K562 (cell line): ENCODE measurements at regions not wholly inside any gene's neighbourhood (a gene's known extent, or its start where the extent isn't known, plus 50 kb on each side); places are given as distances from the start of the nearest gene placed in this dataset.

Experiments used
- ATAC-seq: fragments of 200-7000 bp; cut with Tn5 transposase; 3 replicates; pipeline ENCODE4 v1.9.1; 2020; ENCODE audit warnings: moderate library complexity
- BruUV-seq: library from RNA; stranded (reverse); fragments of 400-500 nt; replicated peaks from 2 replicates; lab custom pipeline; 2021; lab: Mats Ljungman, UMichigan
- CTCF ChIA-PET: fragments of 300-600 bp; formaldehyde crosslinking; extraction: SDS; loops from one replicate; lab custom pipeline; 2021; ENCODE audit warnings: low intra/inter-chr PET ratio; lab: Yijun Ruan, JAX
- POLR2A ChIA-PET: fragments of 300-600, 350-650 bp; sonication (Branson Sonifier 250); formaldehyde crosslinking; extraction: SDS; loops from one replicate; lab custom pipeline; 2021; ENCODE audit warnings: antibody characterized with exemption, inconsistent platforms; lab: Yijun Ruan, JAX
- DNase-seq, 4 experiments: peaks; one replicate each; pipeline versions ENCODE4 v3.0.0 to v3.0.0-alpha.2; 2011 to 2018; ENCODE audit warnings: low spot score in 3 of 4, mixed read lengths in 3 of 4; ENCODE audit errors: extremely low read depth in 1 of 4
- FAIRE-seq: peaks from 2 replicates; lab custom pipeline; 2011; peaks lifted over from hg19 to GRCh38; lab: Jason Lieb, UNC
- H2AFZ ChIP-seq: 2 replicates; pipeline ENCODE4 v1.6.0; 2011; ENCODE audit warnings: low read depth, low read length, control low read depth, inconsistent platforms
- H3K27ac ChIP-seq: fragments of 200-600 bp; 3 replicates; pipeline ENCODE4 v1.8.0; 2011; ENCODE audit warnings: low read depth, mild to moderate bottlenecking, control low read depth, inconsistent platforms, low read length, moderate library complexity, mixed read lengths; ENCODE audit errors: extremely low read depth
- H3K27me3 ChIP-seq, 2 experiments: fragments of 300-600 bp in 1 of 2; 2 replicates in 1 of 2; 3 replicates in 1 of 2; pipeline versions ENCODE4 v1.6.0 to v1.8.0; 2011; ENCODE audit warnings: inconsistent platforms in 2 of 2, low read length in 2 of 2, mild to moderate bottlenecking in 1 of 2, mixed read lengths in 1 of 2, moderate library complexity in 1 of 2; ENCODE audit not compliant: control insufficient read depth in 2 of 2, insufficient read depth in 2 of 2
- H3K36me3 ChIP-seq: fragments of 300-600 bp; 3 replicates; pipeline ENCODE4 v1.8.0; 2011; ENCODE audit warnings: mild to moderate bottlenecking, low read length, inconsistent platforms; ENCODE audit not compliant: control insufficient read depth, insufficient read depth
- H3K4me1 ChIP-seq, 2 experiments: fragments of 200-600 bp in 1 of 2; replicated peaks in 1 of 2; 2 replicates in 1 of 2; 3 replicates in 1 of 2; pipeline versions ENCODE4 v1.5.1 to v1.8.0; 2011; ENCODE audit warnings: inconsistent platforms in 2 of 2, low read length in 2 of 2, mild to moderate bottlenecking in 1 of 2, mixed read lengths in 1 of 2, moderate library complexity in 1 of 2; ENCODE audit not compliant: control insufficient read depth in 2 of 2, insufficient read depth in 2 of 2
- H3K4me2 ChIP-seq: 2 replicates; pipeline ENCODE4 v1.6.1; 2011; ENCODE audit warnings: low read length, control low read depth, inconsistent platforms, mixed read lengths; ENCODE audit not compliant: insufficient read depth
- H3K4me3 ChIP-seq: fragments of 200-600 bp; sonication (generic), shearing (Covaris generic); 2 replicates; pipeline ENCODE4 v1.5.1; 2016; ENCODE audit warnings: control low read depth, inconsistent platforms
- H3K79me2 ChIP-seq: fragments of 200-600 bp; 3 replicates; pipeline ENCODE4 v1.8.0; 2011; ENCODE audit warnings: low read length, inconsistent platforms; ENCODE audit not compliant: control insufficient read depth, insufficient read depth
- H3K9ac ChIP-seq, 2 experiments: 2 replicates each; pipeline versions ENCODE4 v1.6.0 to v1.6.1; 2011; ENCODE audit warnings: low read depth in 2 of 2, low read length in 2 of 2, control low read depth in 1 of 2, inconsistent platforms in 1 of 2, mild to moderate bottlenecking in 1 of 2, mixed read lengths in 1 of 2; ENCODE audit not compliant: insufficient read depth in 1 of 2
- H3K9me1 ChIP-seq: one replicate; pipeline ENCODE4 v1.6.0; 2011; ENCODE audit warnings: inconsistent platforms, mild to moderate bottlenecking, low read length, moderate library complexity; ENCODE audit not compliant: control insufficient read depth, insufficient read depth
- H3K9me3 ChIP-seq: replicated peaks from 2 replicates; pipeline ENCODE4 v1.5.1; 2011; ENCODE audit warnings: low read depth, low read length, inconsistent platforms; ENCODE audit not compliant: control insufficient read depth, insufficient read depth
- H4K20me1 ChIP-seq: replicated peaks from 2 replicates; pipeline ENCODE4 v1.6.1; 2011; ENCODE audit warnings: low read length, inconsistent platforms, mixed read lengths; ENCODE audit not compliant: control insufficient read depth, insufficient read depth
- CBX8 ChIP-seq: fragments of 200-600 bp; sonication (generic); IDR thresholded peaks from 2 replicates; pipeline ENCODE4 v1.6.1; 2012; ENCODE audit warnings: borderline replicate concordance, mixed run types, low read depth, mild to moderate bottlenecking, moderate library complexity, mixed read lengths, low read length, control low read depth, inconsistent platforms; ENCODE audit not compliant: poor library complexity, severe bottlenecking; ENCODE audit errors: extremely low read depth
- CEBPB ChIP-seq: fragments of 450-650 bp; IDR thresholded peaks from 2 replicates; pipeline ENCODE4 v1.6.1; 2016; ENCODE audit warnings: missing genetic modification characterization, missing compliant biosample characterization
- CTBP1 ChIP-seq: fragments of 450-650 bp; IDR thresholded peaks from 2 replicates; pipeline ENCODE4 v1.6.1; 2016; ENCODE audit warnings: borderline replicate concordance
- FUS ChIP-seq: fragments of 200-400 bp; formaldehyde crosslinking; optimal IDR thresholded peaks from 2 replicates; pipeline ENCODE3; 2017; ENCODE audit warnings: low read depth, low read length
- KDM1A ChIP-seq, 2 experiments: fragments of 450-650 bp; IDR thresholded peaks; 2 replicates each; pipeline ENCODE4 v1.6.1; 2016; ENCODE audit warnings: mild to moderate bottlenecking in 2 of 2
- POLR2AphosphoS2 ChIP-seq: IDR thresholded peaks from 2 replicates; pipeline ENCODE4 v1.6.1; 2012; ENCODE audit warnings: low read length, improper control_type of control experiment
- STAG1 ChIP-seq: sonication (generic); formaldehyde crosslinking; IDR thresholded peaks from 2 replicates; pipeline ENCODE4 v1.5.0; 2020; ENCODE audit warnings: missing genetic modification reagents, borderline replicate concordance
- ZNF695 ChIP-seq: fragments of 450-650 bp; formaldehyde crosslinking; IDR thresholded peaks from 2 replicates; pipeline ENCODE4 v1.4.0; 2020; ENCODE audit warnings: mild to moderate bottlenecking, moderate library complexity
- WGBS: fragments of 100-300 bp; shearing (Covaris generic); methylation state at CpG from one replicate; pipeline ENCODE4 v1.1.6; 2016; ENCODE audit warnings: low coverage, mixed read lengths; ENCODE audit not compliant: insufficient coverage; ENCODE audit errors: missing lambda C conversion rate; 5-methylcytosine and 5-hydroxymethylcytosine counted together
- in situ Hi-C: fragments of 300-500 bp; cut with MboI; formaldehyde crosslinking; loops from 4 replicates; pipeline ENCODE4 v1.15.0; 2018; ENCODE audit warnings: inconsistent platforms, mixed read lengths
- intact Hi-C: fragments of 100-400 bp; cut with micrococcal nuclease; formaldehyde crosslinking; loops from 2 replicates; pipeline ENCODE4 v1.14.2; 2022
- TF ChIP-seq, protein P1 (sequence below): sonication (generic); IDR thresholded peaks from 2 replicates; pipeline ENCODE4 v1.6.1; 2016
- TF ChIP-seq, protein P2 (sequence below): fragments of 450-650 bp; IDR thresholded peaks from 2 replicates; pipeline ENCODE4 v1.7.0; 2016; ENCODE audit warnings: borderline replicate concordance

- Histone ChIP-seq H3K4me3 (no peak overlapping the region), H3K9me1 (no peaks in the 10 kb centered on the region), H3K27me3 (no peaks in the 10 kb centered on the region), H3K27ac (no peak overlapping the region), H3K4me2 (no peak overlapping the region), H3K9ac (no peak overlapping the region), H3K79me2 (no peaks in the 10 kb centered on the region), H3K36me3 (no peaks in the 10 kb centered on the region), H4K20me1 (no peaks in the 10 kb centered on the region), H3K4me1 (no peaks in the 10 kb centered on the region), H3K9me3 (no peaks in the 10 kb centered on the region), H2AFZ (no peak overlapping the region)
- WGBS, result 3% methylated on average over 2 of the region's 2 CpGs
- intact Hi-C loops, result no loop called here
- FAIRE-seq (no peak), ATAC-seq (no peak), DNase-seq (no peak)
- no peak for TF ChIP-seq CBX8
- TF ChIP-seq STAG1, result no peak
- TF ChIP-seq ZNF695 (CRISPR knock-in tag), result no peak
- TF ChIP-seq, protein P1, sequence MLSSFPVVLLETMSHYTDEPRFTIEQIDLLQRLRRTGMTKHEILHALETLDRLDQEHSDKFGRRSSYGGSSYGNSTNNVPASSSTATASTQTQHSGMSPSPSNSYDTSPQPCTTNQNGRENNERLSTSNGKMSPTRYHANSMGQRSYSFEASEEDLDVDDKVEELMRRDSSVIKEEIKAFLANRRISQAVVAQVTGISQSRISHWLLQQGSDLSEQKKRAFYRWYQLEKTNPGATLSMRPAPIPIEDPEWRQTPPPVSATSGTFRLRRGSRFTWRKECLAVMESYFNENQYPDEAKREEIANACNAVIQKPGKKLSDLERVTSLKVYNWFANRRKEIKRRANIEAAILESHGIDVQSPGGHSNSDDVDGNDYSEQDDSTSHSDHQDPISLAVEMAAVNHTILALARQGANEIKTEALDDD, result no peak
- no peak for TF ChIP-seq KDM1A (IDR thresholded peaks at IDR 0.05)
- in situ Hi-C loops, result no loop called here
- no TSS peak for BruUV-seq
- ChIA-PET CTCF (no interaction called here), POLR2A (no interaction called here)
Measured at GRCh38 chr4:158005021-158005420, 167.8 kb downstream of the GASK1B start.

DNA sequence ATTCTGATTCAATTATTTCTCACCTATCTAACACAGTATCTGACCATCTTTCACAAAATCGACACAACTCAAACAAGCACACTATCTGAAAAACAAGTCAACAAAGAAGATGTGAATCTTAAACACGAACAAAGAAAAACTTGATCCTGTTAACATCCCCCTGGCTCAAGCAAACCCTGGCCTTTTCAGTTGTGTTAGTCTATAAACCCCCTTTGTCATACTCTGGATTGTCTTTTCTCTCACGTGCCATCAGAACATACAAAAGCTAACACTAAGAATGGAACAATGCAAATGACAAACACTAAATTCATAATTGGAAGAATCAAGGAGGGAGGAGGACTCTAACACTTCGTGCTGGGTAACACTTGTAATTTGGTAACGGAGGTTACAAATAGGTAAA is 168.7 kb downstream of the GASK1B start:
- Histone ChIP-seq H3K9me1 (no peaks in the 10 kb centered on the region), H3K4me1 (no peaks in the 10 kb centered on the region), H3K27ac (no peak overlapping the region), H2AFZ (no peak overlapping the region)
- no TSS peak for BruUV-seq
- no peak for TF ChIP-seq POLR2AphosphoS2
- TF ChIP-seq CEBPB (tag), result no peak
- no peak for TF ChIP-seq FUS
- no peak for TF ChIP-seq CTBP1
- TF ChIP-seq, protein P2, sequence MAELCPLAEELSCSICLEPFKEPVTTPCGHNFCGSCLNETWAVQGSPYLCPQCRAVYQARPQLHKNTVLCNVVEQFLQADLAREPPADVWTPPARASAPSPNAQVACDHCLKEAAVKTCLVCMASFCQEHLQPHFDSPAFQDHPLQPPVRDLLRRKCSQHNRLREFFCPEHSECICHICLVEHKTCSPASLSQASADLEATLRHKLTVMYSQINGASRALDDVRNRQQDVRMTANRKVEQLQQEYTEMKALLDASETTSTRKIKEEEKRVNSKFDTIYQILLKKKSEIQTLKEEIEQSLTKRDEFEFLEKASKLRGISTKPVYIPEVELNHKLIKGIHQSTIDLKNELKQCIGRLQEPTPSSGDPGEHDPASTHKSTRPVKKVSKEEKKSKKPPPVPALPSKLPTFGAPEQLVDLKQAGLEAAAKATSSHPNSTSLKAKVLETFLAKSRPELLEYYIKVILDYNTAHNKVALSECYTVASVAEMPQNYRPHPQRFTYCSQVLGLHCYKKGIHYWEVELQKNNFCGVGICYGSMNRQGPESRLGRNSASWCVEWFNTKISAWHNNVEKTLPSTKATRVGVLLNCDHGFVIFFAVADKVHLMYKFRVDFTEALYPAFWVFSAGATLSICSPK, result no peak
- TF ChIP-seq, all 486 proteins: peak for 0
- CTCF ChIA-PET, result no interaction called here
- in situ Hi-C loops, result no loop called here
- Histone ChIP-seq H3K4me3 (no peak overlapping the region), H3K9ac (no peak overlapping the region), H3K79me2 (no peaks in the 10 kb centered on the region), H3K36me3 (no peaks in the 10 kb centered on the region), H4K20me1 (no peaks in the 10 kb centered on the region), H3K9me3 (no peaks in the 10 kb centered on the region), H3K27me3 (no peaks in the 10 kb centered on the region), H3K4me2 (no peak overlapping the region)
- FAIRE-seq, result no peak
- ATAC-seq, result no peak
- POLR2A ChIA-PET, result no interaction called here
- intact Hi-C loops, result no loop called here
- 1% methylated on average over 5 of the region's 5 CpGs for WGBS
- no peak for DNase-seq
